GM13976 (cell line): ENCODE measurements at regions not wholly inside any gene's neighbourhood (a gene's known extent, or its start where the extent isn't known, plus 50 kb on each side); places are given as distances from the start of the nearest gene placed in this dataset.

Experiments used
- DNase-seq: peaks from one replicate; pipeline ENCODE4 v3.0.0; 2012; ENCODE audit warnings: low spot score
- CTCF ChIP-seq: IDR thresholded peaks from 2 replicates; pipeline ENCODE4 v1.5.1; 2012; ENCODE audit warnings: borderline replicate concordance, mild to moderate bottlenecking; ENCODE audit not compliant: insufficient read depth; ENCODE audit errors: extremely low read depth, missing control alignments, control extremely low read depth
- in situ Hi-C: fragments of 300-500 bp; cut with MboI; formaldehyde crosslinking; loops from one replicate; pipeline ENCODE4 v1.12.0; 2022; ENCODE audit warnings: low sequenced_read_pairs, mixed read lengths, inconsistent platforms; ENCODE audit not compliant: unreplicated experiment

- DNase-seq, result no peak
- in situ Hi-C loops, result no loop called here
- TF ChIP-seq CTCF, result no peak
Observed at GRCh38 chr1:115189814-115190539, 100.7 kb upstream of the TSPAN2 start.

GRCh38 chr1:115188680-115189395, 99.5 kb upstream of the TSPAN2 start:
- DNase-seq, result no peak
- TF ChIP-seq CTCF, result no peak

GRCh38 chr1:115186711-115187265, 97.5 kb upstream of the TSPAN2 start:
- no peak for DNase-seq
- in situ Hi-C loops, result no loop called here
- TF ChIP-seq CTCF, result no peak

More at GRCh38 chr1:115188680-115189395, 99.5 kb upstream of the TSPAN2 start:
- in situ Hi-C loops, result no loop called here

GRCh38 chr1:115185336-115185735, 96.0 kb upstream of the TSPAN2 start:
- in situ Hi-C loops, result no loop called here
- no peak for TF ChIP-seq CTCF
- DNase-seq, result no peak

GRCh38 chr1:115184951-115185331, 95.6 kb upstream of the TSPAN2 start:
- TF ChIP-seq CTCF, result no peak
- in situ Hi-C loops, result no loop called here
- DNase-seq, result no peak

- DNase-seq, result no peak
- in situ Hi-C loops, result no loop called here
- no peak for TF ChIP-seq CTCF
Observed at GRCh38 chr1:115184260-115184950, 95.1 kb upstream of the TSPAN2 start.
